ENCODE measurements at regions not wholly inside any gene's neighbourhood (a gene's known extent, or its start where the extent isn't known, plus 50 kb on each side); places are given as distances from the start of the nearest gene placed in this dataset.

DNA sequence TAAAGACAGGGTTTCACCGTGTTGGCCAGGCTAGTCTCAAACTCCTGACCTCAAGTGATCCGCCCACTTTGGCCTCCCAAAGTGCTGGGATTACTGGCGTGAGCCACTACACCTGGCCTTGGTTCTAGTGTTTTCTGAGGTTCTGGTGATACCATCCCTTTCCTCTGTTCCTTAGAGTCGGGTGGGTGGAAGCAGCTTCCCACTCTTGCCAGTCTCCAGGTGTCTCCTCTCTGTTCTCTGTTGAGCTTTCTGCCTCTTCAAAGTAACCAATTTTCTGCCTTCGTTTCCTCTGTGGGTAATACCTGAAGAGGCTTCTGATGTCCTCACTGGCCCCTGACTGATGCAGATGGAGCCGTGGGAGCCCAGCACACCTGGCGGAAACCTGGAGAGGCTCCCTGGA is 53.4 kb upstream of the LHX5 start:
- no peak overlapping the region for H3K4me3 ChIP-seq (replicated peaks; ENCODE audit: low read depth, low read length)
- TF ChIP-seq, protein P1, sequence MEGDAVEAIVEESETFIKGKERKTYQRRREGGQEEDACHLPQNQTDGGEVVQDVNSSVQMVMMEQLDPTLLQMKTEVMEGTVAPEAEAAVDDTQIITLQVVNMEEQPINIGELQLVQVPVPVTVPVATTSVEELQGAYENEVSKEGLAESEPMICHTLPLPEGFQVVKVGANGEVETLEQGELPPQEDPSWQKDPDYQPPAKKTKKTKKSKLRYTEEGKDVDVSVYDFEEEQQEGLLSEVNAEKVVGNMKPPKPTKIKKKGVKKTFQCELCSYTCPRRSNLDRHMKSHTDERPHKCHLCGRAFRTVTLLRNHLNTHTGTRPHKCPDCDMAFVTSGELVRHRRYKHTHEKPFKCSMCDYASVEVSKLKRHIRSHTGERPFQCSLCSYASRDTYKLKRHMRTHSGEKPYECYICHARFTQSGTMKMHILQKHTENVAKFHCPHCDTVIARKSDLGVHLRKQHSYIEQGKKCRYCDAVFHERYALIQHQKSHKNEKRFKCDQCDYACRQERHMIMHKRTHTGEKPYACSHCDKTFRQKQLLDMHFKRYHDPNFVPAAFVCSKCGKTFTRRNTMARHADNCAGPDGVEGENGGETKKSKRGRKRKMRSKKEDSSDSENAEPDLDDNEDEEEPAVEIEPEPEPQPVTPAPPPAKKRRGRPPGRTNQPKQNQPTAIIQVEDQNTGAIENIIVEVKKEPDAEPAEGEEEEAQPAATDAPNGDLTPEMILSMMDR (IDR thresholded peaks at IDR 0.05; ENCODE audit: low read length, missing control alignments): no peak
- DNase-seq (ENCODE audit: low read depth): no peak

DNA sequence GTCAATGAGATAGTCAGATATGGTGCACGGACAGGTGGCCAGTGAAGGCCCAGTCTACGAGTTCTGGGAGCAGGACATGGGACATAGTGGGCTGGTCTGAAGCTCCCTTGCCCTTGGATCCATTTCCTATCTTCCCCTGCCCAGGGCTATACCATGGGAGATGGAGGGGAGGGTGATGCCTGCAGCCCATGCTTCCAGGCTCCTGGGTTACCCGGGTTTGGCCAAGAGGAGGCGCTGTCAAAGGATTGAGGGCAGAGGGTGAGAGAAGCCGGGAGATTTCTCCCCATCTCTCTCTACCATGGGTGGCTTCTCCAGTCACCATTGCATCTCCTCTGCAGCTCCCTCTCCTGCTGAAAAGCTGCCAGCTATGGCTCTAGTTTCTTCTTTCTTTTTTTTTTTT is 52.8 kb upstream of the LHX5 start:
- no peak for DNase-seq (ENCODE audit: low read depth)
- TF ChIP-seq, protein P1 (IDR thresholded peaks at IDR 0.05; ENCODE audit: low read length, missing control alignments): no peak
- no peak overlapping the region for H3K4me3 ChIP-seq (replicated peaks; ENCODE audit: low read depth, low read length)

DNA sequence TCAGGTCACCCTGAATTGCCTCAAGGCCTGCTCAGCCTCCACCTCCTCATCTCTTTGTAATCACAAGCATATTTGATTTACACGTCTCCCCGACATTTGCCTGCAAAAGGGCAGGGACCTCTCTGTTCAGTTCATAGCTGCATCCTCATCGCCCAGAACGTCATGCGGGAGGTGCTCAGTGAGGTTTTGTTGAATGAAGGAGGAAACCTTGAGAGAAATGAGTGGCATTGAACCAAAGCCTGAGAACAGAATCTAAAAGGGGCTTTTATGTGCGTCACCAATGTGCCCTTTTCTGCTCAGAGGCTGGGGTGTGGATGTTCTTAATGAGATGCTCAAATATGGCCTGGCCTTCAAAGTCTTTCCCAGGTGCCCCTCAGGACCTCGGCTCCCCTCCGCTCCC is 50.0 kb upstream of the LHX5 start:
- DNase-seq (ENCODE audit: low read depth): no peak
- TF ChIP-seq, protein P1 (IDR thresholded peaks at IDR 0.05; ENCODE audit: low read length, missing control alignments): no peak
- no peak overlapping the region for H3K4me3 ChIP-seq (replicated peaks; ENCODE audit: low read depth, low read length)
